ENCODE measurements at regions not wholly inside any gene's neighbourhood (a gene's known extent, or its start where the extent isn't known, plus 50 kb on each side); places are given as distances from the start of the nearest gene placed in this dataset.

DNA sequence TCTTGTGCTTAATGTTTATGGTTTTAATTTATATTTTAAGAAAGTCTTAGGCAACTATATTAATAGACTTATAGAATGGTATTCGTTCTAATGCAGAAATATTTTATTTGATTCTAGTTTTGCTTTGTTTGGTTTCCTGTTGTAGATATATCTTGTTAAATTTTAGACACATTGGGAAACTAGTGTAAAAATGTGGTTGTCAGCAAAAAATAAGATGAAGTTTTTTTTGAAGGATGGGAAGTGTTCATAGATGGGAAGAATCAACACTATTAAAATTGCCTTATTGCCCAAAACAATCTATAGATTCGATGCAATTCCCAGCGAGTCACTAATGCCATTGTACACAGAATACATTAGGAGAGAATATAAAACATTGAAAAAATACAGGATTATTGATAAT, 278.9 kb downstream of the ZWINT start (continued):
- TF ChIP-seq RFX5 (IDR thresholded peaks at IDR 0.05; ENCODE audit: borderline replicate concordance, low read depth, low read length), result no peak
- no peak for TF ChIP-seq NRF1 (IDR thresholded peaks at IDR 0.05; ENCODE audit: low read depth, low read length)

All from H1 (cell line).